CD4-positive, alpha-beta T cell treated with Interferon alpha-2 for 1 hour (primary cell): ENCODE measurements at regions not wholly inside any gene's neighbourhood (a gene's known extent, or its start where the extent isn't known, plus 50 kb on each side); places are given as distances from the start of the nearest gene placed in this dataset.
"Not testable (repeated sequence)": the region's sequence is repeated elsewhere in the genome, so short reads cannot be mapped to it uniquely, and the experiment has no call there.

Source experiments
- DNase-seq, 2 donors: peaks; one replicate each; pipeline ENCODE4 v3.0.0-alpha.2; 2020 to 2022

- no peak for DNase-seq
Measured at GRCh38 chr15:36117296-36117787, 462.1 kb upstream of the CDIN1 start.

GRCh38 chr15:36126194-36126593 lies 453.2 kb upstream of the CDIN1 start:
- DNase-seq: no peak

- no peak for DNase-seq
Measured at GRCh38 chr15:36130641-36131310, 448.6 kb upstream of the CDIN1 start.

- no peak for DNase-seq
Measured at GRCh38 chr15:36133742-36134141, 445.7 kb upstream of the CDIN1 start.

GRCh38 chr15:36136049-36136448 lies 443.4 kb upstream of the CDIN1 start:
- no peak for DNase-seq

- no peak for DNase-seq
Measured at GRCh38 chr15:36152936-36153335, 426.5 kb upstream of the CDIN1 start.

- DNase-seq: no peak
Measured at GRCh38 chr15:36156879-36157427, 422.5 kb upstream of the CDIN1 start.

- no peak for DNase-seq
Measured at GRCh38 chr15:36160351-36160750, 419.1 kb upstream of the CDIN1 start.

- DNase-seq: no peak
Measured at GRCh38 chr15:36161108-36161507, 418.3 kb upstream of the CDIN1 start.

- DNase-seq: no peak
Measured at GRCh38 chr15:36161771-36162212, 417.6 kb upstream of the CDIN1 start.

GRCh38 chr15:36163983-36164382 lies 415.4 kb upstream of the CDIN1 start:
- not testable (repeated sequence) for DNase-seq

- DNase-seq: no peak
Measured at GRCh38 chr15:36172955-36173354, 406.5 kb upstream of the CDIN1 start.

- no peak for DNase-seq
Measured at GRCh38 chr15:36175186-36175740, 404.2 kb upstream of the CDIN1 start.

- no peak for DNase-seq
Measured at GRCh38 chr15:36175741-36176291, 403.6 kb upstream of the CDIN1 start.

- no peak for DNase-seq
Measured at GRCh38 chr15:36177590-36178302, 401.7 kb upstream of the CDIN1 start.

GRCh38 chr15:36178303-36178633 lies 401.2 kb upstream of the CDIN1 start:
- no peak for DNase-seq

- DNase-seq: no peak
Measured at GRCh38 chr15:36183201-36183600, 396.2 kb upstream of the CDIN1 start.

- no peak for DNase-seq
Measured at GRCh38 chr15:36185438-36185837, 394.0 kb upstream of the CDIN1 start.

GRCh38 chr15:36185845-36186244 lies 393.6 kb upstream of the CDIN1 start:
- DNase-seq: no peak

- no peak for DNase-seq
Measured at GRCh38 chr15:36186376-36186775, 393.1 kb upstream of the CDIN1 start.

- no peak for DNase-seq
Measured at GRCh38 chr15:36191459-36191858, 388.0 kb upstream of the CDIN1 start.

GRCh38 chr15:36195361-36196007 lies 383.9 kb upstream of the CDIN1 start:
- DNase-seq: not testable (repeated sequence)
